Progenitor cell of endocrine pancreas (in vitro differentiated cells): ENCODE measurements at regions not wholly inside any gene's neighbourhood (a gene's known extent, or its start where the extent isn't known, plus 50 kb on each side); places are given as distances from the start of the nearest gene placed in this dataset.

Source experiments
- DNase-seq: peaks from one replicate; pipeline ENCODE4 v3.0.0; 2021; ENCODE audit warnings: low spot score; ENCODE audit not compliant: unreplicated experiment
- H3K27ac Mint-ChIP-seq: 2 replicates; pipeline ENCODE4 v1.8.0; 2021; ENCODE audit warnings: mild to moderate bottlenecking, moderate library complexity, mixed read lengths
- H3K27me3 Mint-ChIP-seq: 2 replicates; pipeline ENCODE4 v1.8.0; 2021; ENCODE audit warnings: mixed read lengths
- H3K36me3 Mint-ChIP-seq: 2 replicates; pipeline ENCODE4 v1.8.0; 2022; ENCODE audit warnings: mixed read lengths; ENCODE audit not compliant: insufficient read depth
- H3K4me1 Mint-ChIP-seq: 2 replicates; pipeline ENCODE4 v1.8.0; 2021; ENCODE audit warnings: low read depth, mixed read lengths
- H3K4me3 Mint-ChIP-seq: 2 replicates; pipeline ENCODE4 v1.8.0; 2021; ENCODE audit warnings: low read depth, mild to moderate bottlenecking, moderate library complexity, mixed read lengths
- H3K9me3 Mint-ChIP-seq: 2 replicates; pipeline ENCODE4 v1.8.0; 2021; ENCODE audit warnings: low read depth, mixed read lengths
- TF ChIP-seq, protein P1 (sequence below): fragments of 200-600 bp; sonication (generic); IDR thresholded peaks from one replicate; pipeline ENCODE4 v1.5.0; 2021; ENCODE audit warnings: antibody characterized with exemption, mild to moderate bottlenecking; ENCODE audit not compliant: unreplicated experiment

DNA sequence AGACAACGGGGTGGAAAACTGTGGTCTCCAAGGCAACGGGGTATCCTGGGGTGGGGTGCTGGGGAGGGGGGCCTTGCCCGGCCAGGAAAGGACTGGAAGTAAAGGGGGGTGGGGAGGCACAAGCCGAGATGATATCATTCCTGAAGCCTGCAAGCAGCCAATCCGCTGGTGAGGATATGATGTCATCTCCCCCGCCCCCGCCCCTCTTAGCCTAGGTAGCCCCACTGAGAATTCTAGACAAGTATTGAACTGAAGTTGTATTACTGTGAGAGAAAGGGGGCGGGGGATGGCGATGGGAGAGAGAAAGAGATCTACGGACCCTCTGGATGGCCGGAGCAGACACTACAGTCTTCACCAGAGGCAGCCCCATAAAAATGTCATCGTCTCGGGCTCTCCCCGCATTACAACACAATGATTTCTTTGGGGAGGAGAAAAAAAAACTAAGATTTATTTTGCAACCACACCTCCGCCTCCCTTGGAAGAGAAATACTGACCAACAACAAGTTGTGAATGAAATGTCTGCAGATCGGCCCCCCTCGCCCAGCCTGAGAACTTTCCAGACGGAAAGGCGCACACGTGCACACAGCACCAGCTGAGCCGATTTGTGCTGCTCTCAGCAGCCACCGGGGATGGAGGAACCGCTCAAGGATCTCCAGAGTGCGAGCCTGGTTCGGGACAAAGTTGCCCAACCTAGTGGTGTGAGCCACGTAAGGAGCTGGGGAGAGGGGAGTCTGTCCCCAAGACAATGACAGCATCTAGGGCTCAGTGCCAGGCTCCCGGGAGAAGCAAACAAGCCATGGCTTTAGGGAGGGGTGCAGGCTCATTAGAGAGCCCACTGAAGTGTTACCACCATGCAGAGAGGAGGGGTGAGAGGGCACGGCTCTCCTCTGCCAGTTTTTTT is 222.1 kb downstream of the SOX9 start:
- Mint-ChIP-seq H3K27ac (no peak overlapping the region), H3K9me3 (no peaks in the 10 kb centered on the region), H3K27me3 (peaks cover 24% of the 10 kb centered on the region), H3K4me1 (peaks cover 10% of the 10 kb centered on the region), H3K36me3 (no peaks in the 10 kb centered on the region), H3K4me3 (no peak overlapping the region)
- TF ChIP-seq, protein P1, sequence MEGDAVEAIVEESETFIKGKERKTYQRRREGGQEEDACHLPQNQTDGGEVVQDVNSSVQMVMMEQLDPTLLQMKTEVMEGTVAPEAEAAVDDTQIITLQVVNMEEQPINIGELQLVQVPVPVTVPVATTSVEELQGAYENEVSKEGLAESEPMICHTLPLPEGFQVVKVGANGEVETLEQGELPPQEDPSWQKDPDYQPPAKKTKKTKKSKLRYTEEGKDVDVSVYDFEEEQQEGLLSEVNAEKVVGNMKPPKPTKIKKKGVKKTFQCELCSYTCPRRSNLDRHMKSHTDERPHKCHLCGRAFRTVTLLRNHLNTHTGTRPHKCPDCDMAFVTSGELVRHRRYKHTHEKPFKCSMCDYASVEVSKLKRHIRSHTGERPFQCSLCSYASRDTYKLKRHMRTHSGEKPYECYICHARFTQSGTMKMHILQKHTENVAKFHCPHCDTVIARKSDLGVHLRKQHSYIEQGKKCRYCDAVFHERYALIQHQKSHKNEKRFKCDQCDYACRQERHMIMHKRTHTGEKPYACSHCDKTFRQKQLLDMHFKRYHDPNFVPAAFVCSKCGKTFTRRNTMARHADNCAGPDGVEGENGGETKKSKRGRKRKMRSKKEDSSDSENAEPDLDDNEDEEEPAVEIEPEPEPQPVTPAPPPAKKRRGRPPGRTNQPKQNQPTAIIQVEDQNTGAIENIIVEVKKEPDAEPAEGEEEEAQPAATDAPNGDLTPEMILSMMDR: no peak
- DNase-seq: no peak

DNA sequence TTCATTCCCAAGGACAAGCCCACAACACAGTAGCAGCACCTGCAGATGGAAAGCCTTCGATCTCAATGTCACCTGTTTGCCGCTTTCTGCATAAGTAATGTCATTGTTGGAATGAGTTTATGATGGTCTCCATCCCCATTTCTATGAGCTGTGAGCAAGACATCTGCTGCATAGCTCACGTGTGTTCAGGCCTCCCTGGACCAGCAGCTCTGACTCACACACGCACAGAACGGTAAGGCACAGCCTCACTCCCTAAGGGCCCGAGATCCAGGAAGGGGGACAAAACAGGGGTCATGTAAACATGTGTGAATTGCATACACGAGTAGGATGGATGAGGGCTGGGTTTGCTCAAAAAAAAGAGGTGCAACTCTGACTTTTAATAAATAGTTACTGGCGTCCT is 223.1 kb downstream of the SOX9 start:
- TF ChIP-seq, protein P1: no peak
- Mint-ChIP-seq H3K36me3 (peaks cover 2% of the 10 kb centered on the region), H3K9me3 (no peaks in the 10 kb centered on the region), H3K4me1 (peaks cover 6% of the 10 kb centered on the region), H3K27me3 (peaks cover 23% of the 10 kb centered on the region), H3K27ac (no peak overlapping the region), H3K4me3 (no peak overlapping the region)
- DNase-seq: no peak

DNA sequence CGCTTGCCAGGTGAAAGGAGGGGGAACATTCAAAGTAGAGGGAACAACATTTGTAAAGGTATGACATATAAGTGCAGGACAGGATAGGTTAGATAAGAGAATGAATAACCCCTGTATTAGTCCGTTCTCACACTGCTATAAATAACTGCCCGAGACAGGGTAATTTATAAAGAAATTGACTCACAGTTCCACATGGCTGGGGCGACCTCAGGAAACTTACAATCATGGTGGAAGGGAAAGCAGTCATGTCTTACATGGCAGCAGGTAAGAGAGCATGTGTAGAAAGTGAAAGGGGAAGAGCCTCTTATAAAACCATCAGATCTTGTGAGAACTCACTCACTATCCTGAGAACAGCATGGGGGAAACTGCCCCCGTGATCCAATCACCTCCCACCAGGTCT is 223.8 kb downstream of the SOX9 start:
- Mint-ChIP-seq H3K9me3 (no peaks in the 10 kb centered on the region), H3K36me3 (peaks cover 2% of the 10 kb centered on the region), H3K27ac (no peak overlapping the region)

DNA sequence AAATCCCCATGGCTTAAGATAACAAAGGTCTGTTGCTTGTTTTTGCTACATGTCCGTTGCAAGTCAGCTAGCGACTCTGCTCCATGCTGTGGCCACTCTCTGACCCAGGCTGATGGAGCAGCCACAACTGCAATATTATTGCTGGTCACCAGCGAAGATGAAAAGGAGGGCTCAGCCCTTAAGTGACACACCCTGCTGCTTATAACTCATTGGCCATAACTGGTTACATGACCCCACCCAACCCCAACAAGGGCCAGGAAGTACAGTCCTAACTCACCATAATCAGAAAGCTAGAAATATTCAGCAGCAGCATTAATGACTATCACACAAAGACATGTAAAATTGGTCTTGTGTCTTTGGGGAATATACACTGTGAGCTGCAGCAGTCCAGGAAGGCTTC is 224.3 kb downstream of the SOX9 start:
- TF ChIP-seq, protein P1: no peak
- no peak overlapping the region for H3K27ac Mint-ChIP-seq
- H3K4me1 Mint-ChIP-seq: no peaks in the 10 kb centered on the region
- H3K27me3 Mint-ChIP-seq: peaks cover 23% of the 10 kb centered on the region
- no peak overlapping the region for H3K4me3 Mint-ChIP-seq
- H3K9me3 Mint-ChIP-seq: no peaks in the 10 kb centered on the region
- H3K36me3 Mint-ChIP-seq: peaks cover 2% of the 10 kb centered on the region
- no peak for DNase-seq

More for the DNA sequence above, 223.8 kb downstream of the SOX9 start:
- TF ChIP-seq, protein P1: no peak
- H3K4me1 Mint-ChIP-seq: no peaks in the 10 kb centered on the region
- peaks cover 23% of the 10 kb centered on the region for H3K27me3 Mint-ChIP-seq
- H3K4me3 Mint-ChIP-seq: no peak overlapping the region
- no peak for DNase-seq

DNA sequence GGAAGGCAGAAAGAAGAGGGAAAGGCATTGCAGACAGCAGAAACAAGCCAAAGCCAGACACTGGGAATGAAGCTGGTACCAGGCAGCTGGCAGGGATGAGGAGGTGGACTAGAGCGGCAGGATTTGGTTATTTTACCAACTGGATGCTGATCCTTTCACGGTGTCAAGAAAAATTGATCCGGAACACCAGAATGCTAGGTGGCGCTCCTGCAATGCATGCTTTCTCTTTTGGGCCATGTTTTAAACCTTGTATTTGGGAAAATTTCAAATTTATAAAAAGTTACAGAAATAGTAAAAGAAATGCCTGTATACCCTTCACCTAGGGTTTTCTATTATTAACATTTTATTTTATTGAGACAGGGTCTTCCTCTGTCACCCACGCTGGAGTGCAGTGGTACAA is 224.7 kb downstream of the SOX9 start:
- Mint-ChIP-seq H3K27ac (no peak overlapping the region), H3K4me3 (no peak overlapping the region), H3K27me3 (peaks cover 23% of the 10 kb centered on the region), H3K9me3 (no peaks in the 10 kb centered on the region), H3K4me1 (no peaks in the 10 kb centered on the region), H3K36me3 (peaks cover 2% of the 10 kb centered on the region)
- no peak for DNase-seq
- TF ChIP-seq, protein P1: no peak
